Prostate gland (tissue), 2 donors: ENCODE measurements at regions not wholly inside any gene's neighbourhood (a gene's known extent, or its start where the extent isn't known, plus 50 kb on each side); places are given as distances from the start of the nearest gene placed in this dataset.
"Not testable (repeated sequence)": the region's sequence is repeated elsewhere in the genome, so short reads cannot be mapped to it uniquely, and the experiment has no call there.

Experiments
- DNase-seq: peaks from one replicate; pipeline ENCODE4 v3.0.0-alpha.2; 2019; ENCODE audit warnings: low spot score
- H3K27ac ChIP-seq, 2 donors: fragments of 200-600 bp; sonication (generic); 2 replicates each; pipeline ENCODE4 v1.5.1; 2017 to 2019
- H3K27me3 ChIP-seq: fragments of 200-600 bp; sonication (generic); replicated peaks from 2 replicates; pipeline ENCODE4 v1.5.1; 2019; ENCODE audit not compliant: insufficient read depth
- H3K36me3 ChIP-seq, 2 donors: fragments of 200-600 bp; sonication (generic); 1 replicate in 1 of 2; 2 replicates in 1 of 2; pipeline versions ENCODE4 v1.5.1 to v1.8.1; 2017 to 2019
- H3K4me1 ChIP-seq: fragments of 200-600 bp; sonication (generic); replicated peaks from 2 replicates; pipeline ENCODE4 v1.5.1; 2019
- H3K4me3 ChIP-seq, 2 donors: fragments of 200-600 bp; sonication (generic); 2 replicates each; pipeline ENCODE4 v1.5.1; 2017 to 2019
- H3K9me3 ChIP-seq: fragments of 200-600 bp; sonication (generic); 2 replicates; pipeline ENCODE4 v1.5.1; 2017
- POLR2A ChIP-seq: fragments of 450-650 bp; IDR thresholded peaks from one replicate; pipeline ENCODE4 v1.6.1; 2016; ENCODE audit warnings: antibody characterized with exemption, mild to moderate bottlenecking
- POLR2AphosphoS5 ChIP-seq: sonication (generic); formaldehyde crosslinking; IDR thresholded peaks from one replicate; pipeline ENCODE4 v1.6.1; 2017; ENCODE audit warnings: antibody characterized with exemption
- WGBS: methylation state at CpG from one replicate; pipeline ENCODE4 v1.1.5; 2018; 5-methylcytosine and 5-hydroxymethylcytosine counted together
- intact Hi-C: fragments of 100-400 bp; cut with DNase I; formaldehyde crosslinking; loops from one replicate; pipeline ENCODE4 v1.14.2; 2022
- TF ChIP-seq, protein P1 (sequence below), 4 experiments: fragments of 200-600 bp in 2 of 4; fragments of 450-650 bp in 2 of 4; sonication (generic) in 2 of 4; IDR thresholded peaks; 1 replicate in 3 of 4; 2 replicates in 1 of 4; pipeline ENCODE4 v1.5.1; 2016 to 2019; ENCODE audit warnings: antibody characterized with exemption in 4 of 4, mild to moderate bottlenecking in 2 of 4, moderate library complexity in 2 of 4

DNA sequence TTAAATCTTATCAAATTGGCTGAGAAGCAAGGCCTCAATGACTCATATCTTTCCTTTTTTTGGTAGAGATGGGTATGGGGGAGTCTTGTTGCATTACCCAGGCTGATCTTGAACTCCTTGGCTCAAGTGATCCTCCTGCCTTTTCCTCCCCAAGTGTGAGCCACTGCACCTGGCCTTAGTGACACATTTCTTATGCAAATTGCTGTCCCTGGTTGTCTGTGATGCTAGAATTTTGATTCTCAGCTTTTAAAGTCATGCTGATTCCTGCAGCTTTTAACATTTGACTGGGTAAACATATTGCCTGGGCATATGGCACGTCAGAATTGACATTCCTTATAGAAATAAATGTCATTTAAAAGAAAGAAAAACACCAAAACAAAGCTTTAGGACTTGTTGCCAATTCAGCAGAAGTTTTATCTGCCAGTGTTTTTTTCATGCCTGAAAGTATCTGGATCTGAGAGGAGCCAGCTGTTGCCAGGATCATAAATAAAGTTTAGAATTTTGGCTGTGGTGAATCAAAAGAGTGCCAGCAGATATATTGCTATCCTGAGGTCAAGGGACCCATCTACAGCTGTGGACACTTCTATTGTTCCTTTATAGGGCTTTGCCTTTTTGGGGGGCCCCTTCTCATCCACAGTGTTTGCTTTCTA is 446.7 kb upstream of the AMELY start:
- TF ChIP-seq POLR2A (no peak), POLR2AphosphoS5 (no peak)
- WGBS: 18% methylated on average over 1 of the region's 1 CpG
- intact Hi-C loops: no loop called here

DNA sequence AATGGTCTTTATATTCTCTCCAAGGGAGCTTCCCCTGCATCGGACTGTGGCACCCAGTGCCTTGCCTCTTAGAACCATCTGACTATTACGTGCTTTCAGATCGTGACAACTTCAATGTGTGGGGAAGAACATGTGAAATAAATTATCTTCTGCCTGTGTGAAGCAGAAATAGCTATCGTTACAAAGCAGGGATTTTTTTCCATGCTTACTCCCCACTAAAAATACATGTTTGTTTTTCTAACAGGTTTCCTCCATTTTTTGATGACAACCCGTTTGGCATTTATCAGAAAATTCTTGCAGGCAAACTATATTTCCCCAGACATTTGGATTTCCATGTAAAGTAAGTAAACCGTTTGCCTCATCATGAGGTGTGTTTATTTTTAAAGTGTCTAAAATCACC is 444.3 kb upstream of the AMELY start:
- H3K27ac ChIP-seq, H3K9me3 ChIP-seq, DNase-seq, H3K4me1 ChIP-seq, H3K4me3 ChIP-seq, H3K27me3 ChIP-seq, intact Hi-C loops, H3K36me3 ChIP-seq: not testable (repeated sequence)
- WGBS: 73% methylated on average over 6 of the region's 6 CpGs

More for the DNA sequence above, 446.7 kb upstream of the AMELY start:
- DNase-seq: no peak
- H3K27me3 ChIP-seq: no peaks in the 10 kb centered on the region
- H3K4me3 ChIP-seq: no peak overlapping the region
- H3K36me3 ChIP-seq: no peaks in the 10 kb centered on the region
- H3K9me3 ChIP-seq: no peaks in the 10 kb centered on the region
- H3K4me1 ChIP-seq: no peaks in the 10 kb centered on the region
- no peak overlapping the region for H3K27ac ChIP-seq

DNA sequence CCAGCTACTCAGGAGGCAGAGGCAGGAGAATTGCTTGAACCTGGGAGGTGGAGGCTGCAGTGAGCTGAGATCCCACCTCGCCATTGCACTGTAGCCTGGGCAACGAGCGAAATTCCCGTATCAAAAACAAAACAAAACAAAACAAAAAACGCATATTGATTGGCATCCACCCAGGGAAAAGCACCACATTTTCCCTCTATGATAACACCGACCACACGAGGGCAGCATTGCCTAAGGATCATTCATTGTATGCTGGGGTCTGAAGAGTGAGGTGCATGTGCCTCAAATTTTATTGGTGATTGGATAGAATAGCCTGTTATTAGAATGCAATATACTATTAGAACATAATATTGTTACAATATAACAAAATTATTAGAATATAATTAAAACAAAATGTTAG is 433.1 kb upstream of the AMELY start:
- no peak overlapping the region for H3K27ac ChIP-seq
- H3K4me1 ChIP-seq: no peaks in the 10 kb centered on the region
- no peaks in the 10 kb centered on the region for H3K9me3 ChIP-seq
- no peak overlapping the region for H3K4me3 ChIP-seq
- H3K36me3 ChIP-seq: no peaks in the 10 kb centered on the region
- no peak for TF ChIP-seq POLR2A
- peak; percentile 6 for TF ChIP-seq POLR2AphosphoS5
- TF ChIP-seq, protein P1, sequence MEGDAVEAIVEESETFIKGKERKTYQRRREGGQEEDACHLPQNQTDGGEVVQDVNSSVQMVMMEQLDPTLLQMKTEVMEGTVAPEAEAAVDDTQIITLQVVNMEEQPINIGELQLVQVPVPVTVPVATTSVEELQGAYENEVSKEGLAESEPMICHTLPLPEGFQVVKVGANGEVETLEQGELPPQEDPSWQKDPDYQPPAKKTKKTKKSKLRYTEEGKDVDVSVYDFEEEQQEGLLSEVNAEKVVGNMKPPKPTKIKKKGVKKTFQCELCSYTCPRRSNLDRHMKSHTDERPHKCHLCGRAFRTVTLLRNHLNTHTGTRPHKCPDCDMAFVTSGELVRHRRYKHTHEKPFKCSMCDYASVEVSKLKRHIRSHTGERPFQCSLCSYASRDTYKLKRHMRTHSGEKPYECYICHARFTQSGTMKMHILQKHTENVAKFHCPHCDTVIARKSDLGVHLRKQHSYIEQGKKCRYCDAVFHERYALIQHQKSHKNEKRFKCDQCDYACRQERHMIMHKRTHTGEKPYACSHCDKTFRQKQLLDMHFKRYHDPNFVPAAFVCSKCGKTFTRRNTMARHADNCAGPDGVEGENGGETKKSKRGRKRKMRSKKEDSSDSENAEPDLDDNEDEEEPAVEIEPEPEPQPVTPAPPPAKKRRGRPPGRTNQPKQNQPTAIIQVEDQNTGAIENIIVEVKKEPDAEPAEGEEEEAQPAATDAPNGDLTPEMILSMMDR (IDR thresholded peaks at IDR 0.05): peak; percentile 14 to 66 (median 60)
- 4% methylated on average over 7 of the region's 7 CpGs for WGBS
- peak; percentile 6 for DNase-seq
- intact Hi-C loops: no loop called here
- H3K27me3 ChIP-seq: no peaks in the 10 kb centered on the region

DNA sequence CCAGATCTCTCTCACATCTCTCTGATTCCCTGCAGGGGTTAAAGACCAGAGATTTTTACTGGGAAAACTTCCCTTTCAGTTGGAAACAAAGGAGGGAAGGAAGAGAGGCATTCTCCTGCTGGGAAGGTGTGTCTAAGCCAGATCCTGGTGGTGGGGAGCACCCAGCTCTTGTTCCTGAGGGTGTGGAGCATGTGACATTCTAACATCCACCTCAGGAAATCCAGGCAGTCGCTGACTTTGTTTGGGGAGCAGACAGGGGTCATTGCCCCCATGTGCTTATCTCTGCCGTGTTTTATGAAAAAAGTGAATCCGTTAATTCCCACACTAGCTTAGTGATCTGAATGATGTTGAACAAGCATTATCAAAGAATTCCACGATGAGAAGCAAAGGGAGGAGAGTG is 431.7 kb upstream of the AMELY start:
- Histone ChIP-seq H3K4me1 (no peaks in the 10 kb centered on the region), H3K27ac (no peak overlapping the region), H3K4me3 (no peak overlapping the region), H3K36me3 (no peaks in the 10 kb centered on the region), H3K27me3 (no peaks in the 10 kb centered on the region), H3K9me3 (no peaks in the 10 kb centered on the region)
- no peak for DNase-seq
- TF ChIP-seq, protein P1 (IDR thresholded peaks at IDR 0.05): no peak
- TF ChIP-seq POLR2AphosphoS5 (no peak), POLR2A (no peak)
- WGBS: 56% methylated on average over 4 of the region's 4 CpGs
- intact Hi-C loops: no loop called here

DNA sequence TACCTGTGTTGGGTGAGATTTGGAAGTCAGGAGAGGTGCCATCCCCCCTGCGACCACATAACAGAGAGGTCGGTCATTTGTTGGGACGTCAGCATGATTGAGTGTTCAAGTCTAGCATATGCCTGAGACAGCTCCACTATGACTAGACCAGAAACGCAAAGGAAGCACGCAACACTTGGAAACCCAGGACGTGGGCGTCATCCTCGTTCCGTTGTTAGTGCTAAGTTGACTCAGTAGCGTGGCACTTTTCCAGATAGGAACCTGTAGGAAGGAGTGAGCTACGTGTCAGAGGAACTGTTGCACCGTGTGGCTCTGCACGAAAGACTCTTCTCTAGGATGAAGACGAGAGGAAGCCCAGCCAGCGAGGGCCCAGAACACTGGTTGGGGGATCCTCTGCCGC is 431.2 kb upstream of the AMELY start:
- H3K36me3 ChIP-seq, intact Hi-C loops, H3K27ac ChIP-seq, H3K27me3 ChIP-seq, DNase-seq, H3K9me3 ChIP-seq, H3K4me3 ChIP-seq, H3K4me1 ChIP-seq: not testable (repeated sequence)
- 40% methylated on average over 14 of the region's 16 CpGs for WGBS

DNA sequence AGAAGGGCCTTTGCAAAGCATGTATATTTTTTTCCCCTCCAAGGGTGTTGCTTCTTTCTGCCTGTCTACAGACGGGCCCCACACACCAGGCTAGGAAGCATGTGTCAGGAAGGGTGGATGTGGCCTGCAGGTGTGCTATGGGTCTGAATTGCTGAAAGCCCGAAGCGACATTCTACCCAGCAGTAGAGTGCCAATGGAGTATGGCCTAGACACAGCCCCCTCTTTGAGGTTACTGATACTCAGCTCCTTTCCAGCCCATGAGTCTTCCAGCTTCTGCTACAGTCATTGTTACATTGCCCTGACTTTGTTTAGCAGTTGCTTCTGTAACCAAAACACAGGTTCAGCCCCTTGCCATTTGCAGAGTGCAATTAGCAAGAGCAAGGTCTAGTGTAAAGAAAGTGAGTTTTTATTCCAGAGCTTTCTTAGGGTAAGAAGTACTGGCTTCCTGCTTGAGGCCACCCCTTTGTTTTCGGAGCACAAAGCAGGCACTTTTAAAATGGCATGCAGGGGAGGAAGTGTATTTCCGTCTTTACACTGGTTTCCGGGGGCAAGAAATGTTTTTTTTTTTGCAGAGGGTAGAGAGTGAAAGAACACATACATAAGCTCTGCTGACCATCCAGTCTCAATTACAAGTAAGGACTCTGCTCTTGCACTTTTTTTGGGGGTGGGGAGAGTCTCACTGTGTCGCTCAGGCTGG is 428.0 kb upstream of the AMELY start:
- H3K27me3 ChIP-seq: no peaks in the 10 kb centered on the region
- intact Hi-C loops: loop anchor here (10.0 kb wide), 1 partner anchor 65 kb away; no protein-coding TSS in a partner anchor
- no peaks in the 10 kb centered on the region for H3K36me3 ChIP-seq
- no peak overlapping the region for H3K27ac ChIP-seq
- WGBS: 76% methylated on average over 7 of the region's 7 CpGs
- no peak overlapping the region for H3K4me3 ChIP-seq
- H3K4me1 ChIP-seq: no peaks in the 10 kb centered on the region
- no peak for DNase-seq
- TF ChIP-seq POLR2AphosphoS5 (no peak), POLR2A (no peak)
- TF ChIP-seq, protein P1 (IDR thresholded peaks at IDR 0.05): no peak
- no peaks in the 10 kb centered on the region for H3K9me3 ChIP-seq
